ENCODE measurements at regions not wholly inside any gene's neighbourhood (a gene's known extent, or its start where the extent isn't known, plus 50 kb on each side); places are given as distances from the start of the nearest gene placed in this dataset.

- Histone ChIP-seq H3K36me3 (ENCODE audit: control insufficient read depth, insufficient read depth, low read length) (no peaks in the 10 kb centered on the region), H3K4me3 (ENCODE audit: low read depth, low read length) (no peak overlapping the region), H3K4me1 (no peaks in the 10 kb centered on the region), H3K27me3 (replicated peaks; ENCODE audit: control insufficient read depth, insufficient read depth, low read length) (no peaks in the 10 kb centered on the region), H3K9me3 (no peaks in the 10 kb centered on the region)
- no peak for TF ChIP-seq CTCF (IDR thresholded peaks at IDR 0.05; ENCODE audit: insufficient read depth in 1 of 2, low read depth in 1 of 2, low read length in 1 of 2, severe bottlenecking in 1 of 2, unreplicated experiment in 1 of 2)
- ChIA-PET POLR2A (no interaction called here), CTCF (no interaction called here)
- Mint-ChIP-seq H3K27ac (ENCODE audit: unreplicated experiment) (no peak overlapping the region), H3K4me1 (ENCODE audit: low read depth, unreplicated experiment) (peaks cover under 1% of the 10 kb centered on the region), H3K27me3 (ENCODE audit: insufficient read depth, unreplicated experiment) (peaks cover 8% of the 10 kb centered on the region), H3K9me3 (ENCODE audit: unreplicated experiment) (no peaks in the 10 kb centered on the region), H3K4me3 (ENCODE audit: unreplicated experiment) (no peak overlapping the region), H3K36me3 (ENCODE audit: insufficient read depth, unreplicated experiment) (no peaks in the 10 kb centered on the region)
- intact Hi-C loops (cut with micrococcal nuclease; ENCODE audit: unreplicated experiment), result no loop called here
- DNase-seq, result no peak
- no TSS peak for BruUV-seq (replicated peaks)
These were observed 598.2 kb upstream of the ADAMTS9 start for GRCh38 chr3:65285956-65286355.

- CTCF ChIA-PET, result no interaction called here
- no peaks in the 10 kb centered on the region for H3K36me3 ChIP-seq (ENCODE audit: control insufficient read depth, insufficient read depth, low read length)
- no peaks in the 10 kb centered on the region for H3K9me3 Mint-ChIP-seq (ENCODE audit: unreplicated experiment)
- no peak overlapping the region for H3K4me3 ChIP-seq (ENCODE audit: low read depth, low read length)
- H3K4me1 ChIP-seq, result no peaks in the 10 kb centered on the region
- no peak overlapping the region for H3K4me3 Mint-ChIP-seq (ENCODE audit: unreplicated experiment)
- H3K27ac Mint-ChIP-seq (ENCODE audit: unreplicated experiment), result no peak overlapping the region
- H3K4me1 Mint-ChIP-seq (ENCODE audit: low read depth, unreplicated experiment), result no peaks in the 10 kb centered on the region
- POLR2A ChIA-PET, result no interaction called here
- TF ChIP-seq CTCF (IDR thresholded peaks at IDR 0.05; ENCODE audit: insufficient read depth in 1 of 2, low read depth in 1 of 2, low read length in 1 of 2, severe bottlenecking in 1 of 2, unreplicated experiment in 1 of 2), result no peak
- H3K9me3 ChIP-seq, result no peaks in the 10 kb centered on the region
- no TSS peak for BruUV-seq (replicated peaks)
- peaks cover 8% of the 10 kb centered on the region for H3K27me3 Mint-ChIP-seq (ENCODE audit: insufficient read depth, unreplicated experiment)
- DNase-seq, result no peak
- H3K27me3 ChIP-seq (replicated peaks; ENCODE audit: control insufficient read depth, insufficient read depth, low read length), result no peaks in the 10 kb centered on the region
- no peaks in the 10 kb centered on the region for H3K36me3 Mint-ChIP-seq (ENCODE audit: insufficient read depth, unreplicated experiment)
- intact Hi-C loops (cut with micrococcal nuclease; ENCODE audit: unreplicated experiment), result no loop called here
These were observed 597.2 kb upstream of the ADAMTS9 start for GRCh38 chr3:65284961-65285360.

DNA sequence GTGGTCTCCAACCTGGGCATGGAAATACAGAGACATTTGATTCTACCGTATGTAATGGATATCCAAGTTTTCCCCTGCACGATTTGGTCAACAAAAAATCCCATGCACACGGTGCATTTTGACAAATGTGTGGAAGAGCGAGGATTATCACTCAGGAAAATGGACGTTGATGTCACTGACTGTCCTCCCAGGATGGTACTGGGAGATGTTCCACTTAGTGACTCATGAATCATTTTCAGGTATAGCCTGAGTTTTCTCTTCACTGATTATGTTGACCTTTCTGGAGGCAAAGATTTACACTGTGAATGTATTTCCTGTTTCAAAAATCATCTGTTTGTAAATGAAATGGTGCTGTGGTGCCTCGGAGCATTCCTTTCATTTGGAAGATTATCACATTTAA is 596.7 kb upstream of the ADAMTS9 start:
- no peaks in the 10 kb centered on the region for H3K4me1 Mint-ChIP-seq (ENCODE audit: low read depth, unreplicated experiment)

More for the DNA sequence above, 596.7 kb upstream of the ADAMTS9 start:
- CTCF ChIA-PET, result no interaction called here
- Mint-ChIP-seq H3K36me3 (ENCODE audit: insufficient read depth, unreplicated experiment) (no peaks in the 10 kb centered on the region), H3K27ac (ENCODE audit: unreplicated experiment) (no peak overlapping the region), H3K9me3 (ENCODE audit: unreplicated experiment) (no peaks in the 10 kb centered on the region), H3K27me3 (ENCODE audit: insufficient read depth, unreplicated experiment) (peaks cover 8% of the 10 kb centered on the region), H3K4me3 (ENCODE audit: unreplicated experiment) (no peak overlapping the region)
- no peak for DNase-seq
- POLR2A ChIA-PET, result no interaction called here
- TF ChIP-seq CTCF (IDR thresholded peaks at IDR 0.05; ENCODE audit: insufficient read depth in 1 of 2, low read depth in 1 of 2, low read length in 1 of 2, severe bottlenecking in 1 of 2, unreplicated experiment in 1 of 2), result no peak
- Histone ChIP-seq H3K4me1 (no peaks in the 10 kb centered on the region), H3K27me3 (replicated peaks; ENCODE audit: control insufficient read depth, insufficient read depth, low read length) (no peaks in the 10 kb centered on the region), H3K4me3 (ENCODE audit: low read depth, low read length) (no peak overlapping the region), H3K9me3 (no peaks in the 10 kb centered on the region), H3K36me3 (ENCODE audit: control insufficient read depth, insufficient read depth, low read length) (no peaks in the 10 kb centered on the region)
- no TSS peak for BruUV-seq (replicated peaks)
- intact Hi-C loops (cut with micrococcal nuclease; ENCODE audit: unreplicated experiment), result no loop called here

All from Caco-2 (cell line).